Hypothalamus (tissue), 51 donors: ENCODE measurements at regions not wholly inside any gene's neighbourhood (a gene's known extent, or its start where the extent isn't known, plus 50 kb on each side); places are given as distances from the start of the nearest gene placed in this dataset.
A peak's percentile ranks its signal among the peaks of the same experiment; 100 is the strongest.
"Not testable (repeated sequence)": the region's sequence is repeated elsewhere in the genome, so short reads cannot be mapped to it uniquely, and the experiment has no call there.

ENCODE experiments used
- DNase-seq, 51 donors: peaks; one replicate each; lab custom pipeline; 2025; lab: John Stamatoyannopoulos, UW

DNA sequence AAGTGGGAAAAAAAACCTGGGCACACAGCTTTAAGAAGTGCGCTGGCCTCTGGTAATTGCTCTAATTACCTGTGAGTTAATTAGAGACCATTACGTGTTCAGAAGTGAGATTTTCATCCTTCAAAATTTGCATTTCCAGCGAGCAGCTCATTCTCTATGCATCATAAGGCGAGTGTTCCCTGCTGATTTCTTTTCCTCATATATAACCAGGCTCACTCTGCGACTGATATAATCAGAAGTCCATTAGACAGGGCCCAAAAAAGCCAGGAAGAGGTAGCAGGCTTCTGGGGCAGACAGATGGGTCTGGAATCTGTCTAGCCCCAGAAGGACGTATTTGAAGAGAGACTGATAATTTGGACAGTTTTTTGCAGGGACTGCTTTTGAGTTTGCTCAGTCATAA is 158.7 kb downstream of the MTHFS start:
- DNase-seq: no peak

DNA sequence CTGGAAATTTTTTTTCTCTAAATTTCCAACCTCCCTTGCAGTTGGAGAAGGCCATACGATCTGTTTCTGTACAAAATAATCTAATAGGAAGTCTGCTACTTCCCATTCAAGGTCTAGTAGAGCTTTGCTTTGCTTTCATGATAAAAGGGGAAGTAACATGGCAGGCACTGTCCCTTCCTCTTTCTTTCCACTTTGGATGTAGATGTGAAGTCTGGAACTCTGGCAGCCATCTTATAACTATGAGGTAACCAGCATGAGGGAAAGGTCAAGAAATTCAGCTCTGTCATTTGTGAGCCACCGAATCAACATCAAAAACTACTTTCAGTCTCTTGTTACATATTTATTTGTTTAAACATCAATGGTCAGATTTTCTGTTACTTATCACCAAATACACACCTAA is 156.3 kb downstream of the MTHFS start:
- no peak for DNase-seq

DNA sequence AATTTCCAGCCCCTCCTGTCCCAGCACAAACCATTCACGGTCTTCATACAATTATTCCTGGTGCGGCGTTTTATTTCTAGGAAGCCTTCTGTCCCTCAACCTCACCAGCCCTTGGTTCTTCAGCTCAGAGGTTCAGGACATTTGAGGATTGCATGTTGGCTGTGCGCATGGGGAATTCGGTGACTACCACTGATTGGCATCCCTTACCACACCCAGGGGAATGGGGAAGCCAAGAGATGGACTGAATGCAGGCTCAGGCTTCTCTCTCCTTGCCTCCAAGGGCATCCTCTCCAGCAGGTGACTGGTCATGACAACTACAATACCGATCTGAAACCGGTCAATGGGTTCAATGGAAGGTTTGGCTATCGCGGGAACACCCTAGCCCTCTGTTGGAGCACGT is 153.8 kb downstream of the MTHFS start:
- no peak for DNase-seq

DNA sequence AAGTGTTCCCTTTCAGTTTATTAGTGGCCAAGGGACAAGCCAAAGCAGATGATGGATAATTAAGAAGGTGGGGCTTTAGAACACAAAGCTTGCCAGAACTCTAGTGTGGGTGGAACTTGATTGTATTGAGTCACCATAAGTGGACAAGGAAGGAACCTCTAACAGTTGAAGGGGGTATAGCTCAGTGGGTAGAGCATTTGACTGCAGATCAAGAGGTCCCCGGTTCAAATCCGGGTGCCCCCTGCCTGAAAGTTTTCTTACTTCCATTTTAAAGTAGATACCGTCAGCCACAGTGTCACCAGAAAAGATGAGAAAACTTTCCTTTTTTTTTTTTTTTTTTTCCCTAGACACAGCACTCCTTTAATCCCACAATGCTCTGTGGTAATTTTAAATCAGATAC is 152.3 kb downstream of the MTHFS start:
- DNase-seq: not testable (repeated sequence)

DNA sequence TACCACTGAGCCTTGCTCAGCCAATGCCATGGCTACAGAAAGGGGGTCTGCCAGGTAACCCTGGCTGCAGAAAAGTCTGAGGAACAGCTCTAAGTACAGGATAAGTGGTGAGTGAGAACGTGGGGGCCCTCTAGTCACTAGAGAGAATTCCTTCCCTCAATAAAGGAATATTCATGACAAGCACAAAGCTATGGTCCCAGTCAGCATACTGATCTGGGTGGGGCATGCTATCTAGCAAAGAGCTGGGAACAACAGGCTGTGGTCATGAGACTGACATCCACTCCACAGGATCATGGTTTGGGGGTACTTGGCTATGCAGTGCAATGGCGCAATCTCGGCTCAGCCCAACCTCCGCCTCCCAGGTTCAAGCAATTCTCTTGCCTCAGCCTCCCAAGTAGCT is 140.4 kb downstream of the MTHFS start:
- DNase-seq: no peak

DNA sequence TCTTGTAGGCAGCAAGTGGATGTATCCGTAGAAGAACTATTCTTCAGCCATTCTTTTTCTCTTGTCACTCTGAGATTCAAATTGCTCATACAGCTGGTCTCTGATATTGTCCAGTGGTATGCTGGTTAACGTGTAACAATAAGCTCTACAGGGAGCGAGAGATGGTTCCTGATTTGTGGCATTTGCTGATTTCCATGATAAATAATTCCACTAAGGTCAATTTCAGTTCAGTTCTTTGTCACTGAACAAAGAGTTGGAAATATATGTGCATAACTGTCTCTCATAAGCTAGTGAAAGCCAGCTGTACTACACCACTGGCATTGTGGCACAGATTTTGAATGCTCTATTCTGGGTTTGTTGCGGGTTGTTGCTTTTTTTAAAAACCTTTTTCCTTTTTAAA is 131.7 kb downstream of the MTHFS start:
- no peak for DNase-seq

DNA sequence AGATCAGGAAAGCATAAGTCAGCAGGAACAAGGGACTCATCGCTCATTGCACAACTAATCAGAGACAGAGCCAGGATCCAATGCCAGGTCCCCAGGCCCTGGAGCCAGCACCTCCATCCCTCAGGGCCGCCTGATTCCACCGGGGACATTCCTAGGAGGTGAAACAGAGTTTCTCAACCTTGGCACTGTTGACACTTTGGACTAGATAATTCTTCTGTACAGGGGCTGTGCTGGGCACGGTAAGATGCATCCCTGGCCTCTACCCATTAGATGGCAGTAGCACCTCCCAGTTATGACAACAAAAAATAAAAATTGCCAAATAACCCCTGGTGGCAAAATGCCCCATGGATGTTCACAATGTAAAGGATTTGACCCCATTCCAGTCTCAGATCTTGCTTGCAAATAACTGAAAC is 127.7 kb downstream of the MTHFS start:
- DNase-seq: no peak

DNA sequence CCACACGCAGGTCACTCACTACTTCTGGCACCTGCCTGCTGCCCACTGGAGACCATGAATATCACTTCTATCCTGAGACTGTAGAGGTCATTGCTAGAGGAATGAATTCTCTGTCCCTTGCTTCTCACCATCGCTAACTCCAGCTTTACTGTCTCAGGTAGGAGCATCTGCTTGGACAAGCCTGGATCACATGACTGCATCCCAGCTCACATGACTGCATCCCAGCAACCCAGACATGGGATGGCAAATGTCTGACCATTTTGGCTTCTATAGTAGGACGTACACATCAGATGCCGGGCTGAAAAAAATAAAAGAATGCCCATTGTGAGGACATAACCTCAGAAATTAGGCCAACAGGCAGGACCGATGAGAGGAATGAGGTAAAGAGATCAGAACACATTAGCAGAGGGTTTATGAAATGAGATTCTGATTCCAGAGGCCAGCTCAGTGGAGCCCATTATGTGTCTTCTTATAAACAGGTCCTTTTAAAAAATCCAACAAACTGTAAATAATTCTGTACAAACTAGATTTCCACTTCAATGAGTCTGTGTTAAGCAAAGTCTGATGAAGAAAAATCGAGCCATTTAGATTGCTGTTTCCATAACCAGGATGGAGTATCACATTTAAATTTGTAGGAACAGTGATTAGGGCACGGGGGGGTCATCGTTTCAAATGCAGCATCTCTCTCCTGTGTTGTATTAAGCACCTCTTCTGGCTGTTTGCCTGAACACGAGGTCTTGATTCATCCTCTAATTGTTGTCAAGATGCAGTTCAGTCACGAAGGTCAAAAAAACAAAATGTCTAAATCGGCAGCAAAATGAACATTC is 126.7 kb downstream of the MTHFS start:
- DNase-seq: no peak

DNA sequence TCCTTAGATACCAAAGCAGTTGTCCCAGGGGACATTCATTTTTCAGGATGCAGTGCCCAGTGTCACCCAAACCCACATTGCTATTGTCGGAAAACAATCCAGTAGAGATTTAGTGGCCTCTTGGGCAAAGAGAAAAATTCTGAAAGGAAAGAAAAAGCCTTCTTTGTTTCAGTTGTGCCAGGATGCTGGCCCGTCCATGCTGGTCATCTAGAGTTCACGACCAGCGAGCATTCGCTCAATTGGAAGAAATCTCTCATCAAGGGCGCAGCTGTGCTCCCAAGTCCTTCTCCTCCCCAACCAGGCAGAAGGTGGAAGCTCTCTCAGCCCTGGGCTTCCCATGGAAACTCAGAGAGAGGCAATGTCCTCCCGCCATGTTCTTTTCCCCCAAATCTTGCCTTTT is 123.7 kb downstream of the MTHFS start:
- DNase-seq: peak in 1 of 51 donors; percentile 1

DNA sequence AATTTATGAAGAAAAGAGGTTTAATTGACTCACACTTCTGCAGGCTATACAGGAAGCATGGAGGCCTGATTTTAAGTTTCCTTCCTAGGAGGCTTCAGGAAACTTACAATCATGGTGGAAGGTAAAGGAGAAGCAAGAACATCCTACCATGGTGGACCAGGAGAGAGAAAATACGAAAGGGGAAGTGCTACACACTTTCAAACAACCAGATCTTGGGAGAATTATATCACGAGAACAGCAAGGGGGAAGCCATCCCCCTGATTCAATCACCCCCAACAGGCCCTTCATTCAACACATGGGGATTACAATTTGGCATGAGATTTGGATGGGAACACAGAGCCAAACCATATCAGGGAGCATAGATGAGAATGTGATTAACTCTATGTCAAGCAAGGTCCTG is 121.0 kb downstream of the MTHFS start:
- DNase-seq: no peak

DNA sequence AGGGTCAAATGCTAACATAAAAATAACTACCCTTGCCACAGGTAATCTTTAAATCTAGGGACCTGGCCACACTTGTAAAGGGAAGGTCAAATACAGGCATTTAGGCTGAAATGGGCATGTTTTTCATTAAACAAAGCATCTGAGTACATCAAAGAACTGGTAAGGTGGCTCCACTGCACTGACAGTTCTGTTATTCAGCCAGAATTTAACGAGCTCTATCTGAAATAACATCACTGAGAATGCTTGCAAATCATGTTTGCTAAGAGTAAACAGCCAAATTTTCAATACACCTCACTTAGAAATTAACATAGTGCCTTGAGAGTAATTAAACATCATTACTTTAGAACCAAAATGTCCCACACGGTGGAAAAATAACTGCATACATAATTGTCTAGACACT is 118.9 kb downstream of the MTHFS start:
- DNase-seq: no peak

DNA sequence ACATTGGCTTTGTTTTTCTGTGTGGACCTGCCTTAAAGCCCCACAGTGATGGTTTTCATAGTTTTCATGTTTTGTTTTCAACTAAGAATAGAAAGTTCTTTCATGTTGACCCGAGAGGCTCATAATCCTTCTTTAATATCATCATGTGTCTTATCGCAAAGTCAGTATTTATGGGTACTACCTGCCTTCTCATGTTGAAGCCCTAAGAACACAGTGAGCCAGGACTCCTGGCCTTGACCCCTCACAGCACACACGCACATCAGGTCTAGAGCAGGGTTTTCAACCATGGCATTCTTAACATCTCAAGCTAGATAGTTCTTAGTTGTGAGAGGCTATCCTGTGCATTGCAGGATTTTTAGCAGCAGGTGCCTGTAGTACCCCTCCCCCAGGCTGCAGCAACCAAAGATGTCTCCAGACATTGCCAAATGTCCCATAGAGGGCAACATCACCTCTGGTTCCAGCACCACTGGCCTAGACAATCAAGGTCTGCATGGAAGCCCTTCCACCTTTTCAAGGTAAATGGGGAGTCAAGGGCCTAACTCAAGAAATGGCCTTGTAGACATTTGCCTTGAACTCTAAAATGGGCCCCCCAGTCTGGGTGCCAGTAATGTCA is 118.3 kb downstream of the MTHFS start:
- no peak for DNase-seq

DNA sequence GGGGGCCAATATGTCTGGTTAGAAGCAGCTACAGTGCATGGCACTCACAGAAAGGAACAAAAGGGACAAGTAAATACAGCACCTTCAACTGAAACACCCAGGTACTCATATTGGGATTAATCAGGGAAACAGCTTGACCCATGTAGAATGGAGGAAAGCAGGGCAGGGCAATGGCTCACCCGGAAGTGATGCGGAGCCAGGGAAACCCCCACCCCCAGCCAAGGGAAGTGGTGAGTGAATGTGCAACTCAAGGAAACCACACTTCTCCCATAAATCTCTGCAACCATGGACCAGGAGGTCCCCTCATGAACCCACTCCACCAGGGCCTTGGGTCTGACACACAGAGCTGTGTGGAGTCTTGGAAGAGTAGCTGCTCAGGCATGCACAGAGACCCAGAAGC is 117.1 kb downstream of the MTHFS start:
- no peak for DNase-seq

DNA sequence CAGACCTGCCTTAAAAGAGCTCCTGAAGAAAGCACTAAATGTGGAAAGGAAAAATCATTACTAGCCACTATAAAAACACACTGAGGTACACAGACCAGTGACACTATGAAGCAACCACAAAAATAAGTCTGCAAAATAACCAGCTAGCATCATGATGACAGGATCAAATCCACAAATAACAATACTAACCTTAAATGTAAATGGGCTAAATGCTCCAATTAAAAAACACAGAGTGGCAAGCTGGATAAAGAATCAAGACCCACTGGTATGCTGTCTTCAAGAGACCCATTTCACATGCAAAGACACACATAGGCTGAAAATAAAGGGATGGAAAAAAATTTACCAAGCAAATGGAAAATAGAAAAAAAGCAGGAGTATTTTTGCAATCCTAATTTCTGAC is 114.5 kb downstream of the MTHFS start:
- not testable (repeated sequence) for DNase-seq
